HFFc6 (cell line): ENCODE measurements at regions not wholly inside any gene's neighbourhood (a gene's known extent, or its start where the extent isn't known, plus 50 kb on each side); places are given as distances from the start of the nearest gene placed in this dataset.

Source experiments
- DNase-seq: peaks from one replicate; pipeline ENCODE4 v3.0.0-alpha.2; 2018
- H3K27ac Mint-ChIP-seq: 2 replicates; pipeline ENCODE4 v1.8.0; 2020; ENCODE audit warnings: mild to moderate bottlenecking, mixed read lengths
- H3K27me3 Mint-ChIP-seq: 2 replicates; pipeline ENCODE4 v1.8.0; 2021; ENCODE audit warnings: mild to moderate bottlenecking, moderate library complexity, mixed read lengths; ENCODE audit not compliant: insufficient read depth
- H3K36me3 Mint-ChIP-seq: 2 replicates; pipeline ENCODE4 v1.8.0; 2021; ENCODE audit warnings: low read depth, mixed read lengths
- H3K4me1 Mint-ChIP-seq: 2 replicates; pipeline ENCODE4 v1.8.0; 2020; ENCODE audit warnings: low read depth, mixed read lengths
- H3K4me3 Mint-ChIP-seq: 2 replicates; pipeline ENCODE4 v1.8.0; 2020; ENCODE audit warnings: mild to moderate bottlenecking, moderate library complexity, mixed read lengths
- H3K9me3 Mint-ChIP-seq: 2 replicates; pipeline ENCODE4 v1.8.0; 2020; ENCODE audit warnings: mild to moderate bottlenecking, mixed read lengths
- CTCF ChIP-seq: fragments of 200-600 bp; sonication (generic); IDR thresholded peaks from 2 replicates; pipeline ENCODE4 v1.5.0; 2021; ENCODE audit warnings: antibody characterized with exemption, mild to moderate bottlenecking

- no peaks in the 10 kb centered on the region for H3K9me3 Mint-ChIP-seq
- peaks cover 6% of the 10 kb centered on the region; the same call in 1 of the 2 replicates for H3K4me1 Mint-ChIP-seq
- H3K4me3 Mint-ChIP-seq, result no peak overlapping the region
- H3K36me3 Mint-ChIP-seq, result no peaks in the 10 kb centered on the region
- no peak for TF ChIP-seq CTCF
- no peak overlapping the region for H3K27ac Mint-ChIP-seq
- no peak for DNase-seq
- H3K27me3 Mint-ChIP-seq, result no peaks in the 10 kb centered on the region; the same call in 1 of the 2 replicates
Measured at GRCh38 chr15:87483468-87483867, 773.1 kb downstream of the NTRK3 start.

- Mint-ChIP-seq H3K4me3 (no peak overlapping the region), H3K27me3 (no peaks in the 10 kb centered on the region; the same call in none of the 2 replicates), H3K27ac (no peak overlapping the region), H3K9me3 (no peaks in the 10 kb centered on the region), H3K36me3 (no peaks in the 10 kb centered on the region), H3K4me1 (peaks cover 10% of the 10 kb centered on the region)
- TF ChIP-seq CTCF, result no peak
- DNase-seq, result no peak
Measured at GRCh38 chr15:87481126-87481525, 775.4 kb downstream of the NTRK3 start.

DNA sequence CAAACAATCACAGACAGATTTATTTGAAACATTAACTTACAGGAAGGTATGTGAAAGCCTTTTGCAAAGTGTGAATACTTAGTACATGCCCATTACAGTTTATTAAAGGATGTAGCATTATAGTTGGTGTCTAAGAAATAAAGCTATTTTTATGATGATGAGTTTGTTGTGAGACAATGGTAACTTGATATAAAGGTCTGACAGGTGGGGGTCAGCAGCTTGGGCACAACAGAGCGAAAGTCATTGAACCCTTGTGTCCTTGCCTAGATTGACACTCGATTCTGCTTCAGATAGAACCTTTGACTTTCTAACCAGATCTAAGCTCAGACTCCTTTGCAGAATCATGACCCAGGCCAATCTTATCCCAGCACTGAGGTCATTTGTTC is 777.9 kb downstream of the NTRK3 start:
- H3K4me1 Mint-ChIP-seq, result peaks cover 10% of the 10 kb centered on the region
- no peak overlapping the region for H3K27ac Mint-ChIP-seq
- no peak for DNase-seq
- H3K4me3 Mint-ChIP-seq, result no peak overlapping the region; the same call in 1 of the 2 replicates
- H3K36me3 Mint-ChIP-seq, result no peaks in the 10 kb centered on the region
- H3K9me3 Mint-ChIP-seq, result no peaks in the 10 kb centered on the region
- no peaks in the 10 kb centered on the region; the same call in none of the 2 replicates for H3K27me3 Mint-ChIP-seq
- no peak for TF ChIP-seq CTCF

GRCh38 chr15:87477737-87478686 is 778.5 kb downstream of the NTRK3 start:
- Mint-ChIP-seq H3K4me3 (peak overlapping the region; percentile 61), H3K9me3 (no peaks in the 10 kb centered on the region; the same call in 1 of the 2 replicates), H3K27ac (peak overlapping the region; percentile 80), H3K27me3 (no peaks in the 10 kb centered on the region; the same call in 1 of the 2 replicates), H3K36me3 (no peaks in the 10 kb centered on the region), H3K4me1 (peaks cover 10% of the 10 kb centered on the region)
- TF ChIP-seq CTCF, result peak; percentile 70
- peak; percentile 90 for DNase-seq

DNA sequence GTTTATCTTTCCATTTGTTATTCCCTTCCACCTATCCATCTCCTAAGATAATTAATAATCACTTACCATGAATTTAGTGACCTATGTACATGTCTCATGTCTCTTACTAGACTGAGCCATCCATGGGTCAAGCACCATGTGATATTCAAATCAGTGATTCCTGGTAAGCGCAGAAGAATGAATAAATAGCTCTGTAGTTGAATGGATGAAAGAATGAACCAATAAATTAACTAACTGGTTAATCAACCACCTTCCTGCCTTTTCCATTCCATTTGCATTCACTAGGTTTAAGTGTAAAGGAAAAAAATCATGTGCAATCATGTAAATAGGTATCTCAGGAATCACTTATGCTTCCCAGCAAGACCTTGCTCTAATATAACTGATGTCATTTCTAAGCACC is 779.5 kb downstream of the NTRK3 start:
- H3K9me3 Mint-ChIP-seq, result no peaks in the 10 kb centered on the region; the same call in 1 of the 2 replicates
- TF ChIP-seq CTCF, result no peak

More for the DNA sequence above, 779.5 kb downstream of the NTRK3 start:
- no peak overlapping the region for H3K27ac Mint-ChIP-seq
- no peaks in the 10 kb centered on the region for H3K36me3 Mint-ChIP-seq
- H3K4me1 Mint-ChIP-seq, result peaks cover 10% of the 10 kb centered on the region
- H3K27me3 Mint-ChIP-seq, result no peaks in the 10 kb centered on the region; the same call in 1 of the 2 replicates
- DNase-seq, result no peak
- H3K4me3 Mint-ChIP-seq, result no peak overlapping the region
